Colonic mucosa (tissue), 4 donors: ENCODE measurements at regions not wholly inside any gene's neighbourhood (a gene's known extent, or its start where the extent isn't known, plus 50 kb on each side); places are given as distances from the start of the nearest gene placed in this dataset.
"Not testable (repeated sequence)": the region's sequence is repeated elsewhere in the genome, so short reads cannot be mapped to it uniquely, and the experiment has no call there.

Source experiments
- DNase-seq: peaks from one replicate; pipeline ENCODE4 v3.0.0-alpha.2; 2020
- H3K27ac ChIP-seq: fragments of 200-600 bp; one replicate; pipeline ENCODE4 v1.8.0; 2021
- H3K27me3 ChIP-seq: fragments of 200-600 bp; one replicate; pipeline ENCODE4 v1.8.0; 2021
- H3K36me3 ChIP-seq: fragments of 200-600 bp; one replicate; pipeline ENCODE4 v1.8.0; 2021
- H3K4me1 ChIP-seq: fragments of 200-600 bp; one replicate; pipeline ENCODE4 v1.8.0; 2021; ENCODE audit warnings: mild to moderate bottlenecking
- H3K4me3 ChIP-seq: fragments of 200-600 bp; one replicate; pipeline ENCODE4 v1.8.0; 2021
- H3K9ac ChIP-seq, 2 donors: one replicate each; pipeline ENCODE4 v1.7.0; 2013; ENCODE audit warnings: control low read depth in 2 of 2, low read depth in 2 of 2, low read length in 2 of 2
- H3K9me3 ChIP-seq: fragments of 200-600 bp; one replicate; pipeline ENCODE4 v1.8.0; 2021
- intact Hi-C: fragments of 100-400 bp; cut with DNase I; formaldehyde crosslinking; loops from one replicate; pipeline ENCODE4 v1.14.1; 2022
- TF ChIP-seq, protein P1 (sequence below): fragments of 200-600 bp; IDR thresholded peaks from one replicate; pipeline ENCODE4 v1.8.0; 2022; ENCODE audit warnings: antibody characterized with exemption, mild to moderate bottlenecking
- donor health status: healthy.
- donor health status: DM: no; HTN: no; CAD: no.
- donor health status: DM: no; HTN: no; CAD: no.

DNA sequence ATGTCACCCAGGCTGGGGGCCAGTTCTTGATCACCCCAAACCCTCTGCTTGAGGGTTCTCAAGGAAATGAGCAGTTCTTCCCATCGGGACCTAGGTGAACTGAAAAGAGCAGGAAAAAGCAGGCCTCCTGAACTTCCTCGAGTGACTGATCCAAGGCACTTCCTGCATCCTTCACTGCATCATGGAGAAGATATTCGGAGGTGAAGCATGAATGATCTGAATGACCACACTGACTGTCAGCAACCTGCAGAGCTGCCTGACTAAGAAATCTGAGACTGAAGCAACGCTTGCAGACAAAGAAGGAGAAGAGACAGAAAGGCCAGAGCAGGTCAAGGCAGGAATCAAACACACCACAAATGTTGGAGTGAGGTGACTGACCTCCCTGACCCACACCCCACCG, 420.2 kb downstream of the AGTPBP1 start:
- Histone ChIP-seq H3K4me3 (no peak overlapping the region), H3K36me3 (no peaks in the 10 kb centered on the region), H3K9ac (no peak overlapping the region), H3K27ac (no peak overlapping the region), H3K4me1 (no peaks in the 10 kb centered on the region), H3K9me3 (no peaks in the 10 kb centered on the region), H3K27me3 (no peaks in the 10 kb centered on the region)
- intact Hi-C loops: no loop called here
- TF ChIP-seq, protein P1, sequence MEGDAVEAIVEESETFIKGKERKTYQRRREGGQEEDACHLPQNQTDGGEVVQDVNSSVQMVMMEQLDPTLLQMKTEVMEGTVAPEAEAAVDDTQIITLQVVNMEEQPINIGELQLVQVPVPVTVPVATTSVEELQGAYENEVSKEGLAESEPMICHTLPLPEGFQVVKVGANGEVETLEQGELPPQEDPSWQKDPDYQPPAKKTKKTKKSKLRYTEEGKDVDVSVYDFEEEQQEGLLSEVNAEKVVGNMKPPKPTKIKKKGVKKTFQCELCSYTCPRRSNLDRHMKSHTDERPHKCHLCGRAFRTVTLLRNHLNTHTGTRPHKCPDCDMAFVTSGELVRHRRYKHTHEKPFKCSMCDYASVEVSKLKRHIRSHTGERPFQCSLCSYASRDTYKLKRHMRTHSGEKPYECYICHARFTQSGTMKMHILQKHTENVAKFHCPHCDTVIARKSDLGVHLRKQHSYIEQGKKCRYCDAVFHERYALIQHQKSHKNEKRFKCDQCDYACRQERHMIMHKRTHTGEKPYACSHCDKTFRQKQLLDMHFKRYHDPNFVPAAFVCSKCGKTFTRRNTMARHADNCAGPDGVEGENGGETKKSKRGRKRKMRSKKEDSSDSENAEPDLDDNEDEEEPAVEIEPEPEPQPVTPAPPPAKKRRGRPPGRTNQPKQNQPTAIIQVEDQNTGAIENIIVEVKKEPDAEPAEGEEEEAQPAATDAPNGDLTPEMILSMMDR: no peak
- no peak for DNase-seq

DNA sequence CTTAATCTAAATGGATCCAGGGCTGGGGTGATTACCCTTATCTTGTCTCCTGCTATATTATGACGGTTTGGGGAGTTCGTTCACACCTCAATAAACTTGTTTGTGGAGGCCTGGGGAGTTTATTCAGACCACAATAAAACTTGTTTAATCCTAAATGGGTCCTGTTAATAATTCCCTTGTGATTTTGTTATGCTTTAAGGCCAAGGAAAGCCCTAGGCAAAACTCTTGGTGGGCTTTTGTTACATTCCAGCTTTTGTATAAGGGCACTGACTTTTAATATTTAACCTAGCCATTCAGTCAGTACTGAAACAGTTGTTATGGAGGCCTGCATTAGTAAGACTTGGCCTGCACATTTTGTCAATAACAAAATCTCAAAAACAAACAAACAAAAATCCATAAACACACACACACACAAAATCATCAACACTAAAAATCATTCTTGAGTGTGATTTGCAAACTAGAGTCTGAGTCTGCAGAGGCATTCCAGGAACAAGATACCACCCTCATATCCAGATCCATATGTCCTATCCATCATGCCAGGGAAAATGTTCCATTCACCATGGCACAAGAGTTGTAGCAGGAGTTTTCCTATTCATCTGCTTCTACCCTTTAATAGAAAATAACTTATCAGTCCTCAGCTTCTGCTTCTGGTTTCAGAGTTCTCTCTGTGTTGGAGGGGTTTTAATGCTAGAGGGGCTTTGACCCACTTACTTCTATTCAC, 421.7 kb downstream of the AGTPBP1 start:
- Histone ChIP-seq H3K36me3 (no peaks in the 10 kb centered on the region), H3K4me3 (no peak overlapping the region), H3K27ac (no peak overlapping the region), H3K4me1 (no peaks in the 10 kb centered on the region), H3K9ac (no peak overlapping the region), H3K27me3 (no peaks in the 10 kb centered on the region), H3K9me3 (no peaks in the 10 kb centered on the region)
- TF ChIP-seq, protein P1: no peak
- intact Hi-C loops: no loop called here
- no peak for DNase-seq

DNA sequence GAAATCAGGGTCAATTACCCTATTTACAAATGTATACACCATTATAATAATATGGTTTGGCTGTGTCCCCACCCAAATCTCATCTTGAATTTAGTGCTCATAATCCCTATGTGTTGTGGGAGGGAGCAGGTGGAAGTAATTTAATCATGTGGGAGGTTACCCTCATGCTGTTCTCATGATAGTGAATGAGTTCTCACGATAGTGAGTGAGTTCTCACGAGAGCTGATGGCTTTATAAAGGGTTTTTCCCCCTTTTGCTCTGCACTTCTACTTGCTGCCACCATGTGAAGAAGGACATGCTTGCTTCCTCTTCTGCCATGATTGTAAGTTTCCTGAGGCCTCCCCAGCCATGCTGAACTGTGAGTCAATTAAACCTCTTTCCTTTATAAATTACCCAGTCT, 426.2 kb downstream of the AGTPBP1 start:
- H3K4me3 ChIP-seq, intact Hi-C loops, H3K9ac ChIP-seq, H3K27ac ChIP-seq, H3K27me3 ChIP-seq, H3K4me1 ChIP-seq, H3K36me3 ChIP-seq, H3K9me3 ChIP-seq, DNase-seq: not testable (repeated sequence)

DNA sequence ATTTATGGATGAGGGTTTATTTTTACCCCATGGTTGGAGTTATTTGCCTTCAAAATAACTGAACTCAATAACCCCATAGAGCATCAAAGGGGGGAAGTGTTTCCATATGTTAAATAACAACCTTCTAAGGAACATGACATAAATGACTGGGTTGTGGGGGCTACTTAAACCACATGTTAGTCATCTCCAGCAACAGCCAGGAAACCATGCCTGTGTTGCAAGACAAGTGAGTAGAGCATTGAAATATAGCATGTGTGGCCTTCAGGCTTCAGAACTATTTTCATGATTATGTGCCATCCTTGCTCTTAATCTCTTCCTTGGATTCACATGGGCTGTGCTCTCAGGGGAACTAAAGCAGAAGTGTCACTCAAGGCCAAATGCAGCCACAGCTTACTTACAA, 431.2 kb downstream of the AGTPBP1 start:
- Histone ChIP-seq H3K4me1 (no peaks in the 10 kb centered on the region), H3K9me3 (no peaks in the 10 kb centered on the region), H3K4me3 (no peak overlapping the region), H3K27ac (no peak overlapping the region), H3K9ac (no peak overlapping the region), H3K27me3 (no peaks in the 10 kb centered on the region), H3K36me3 (no peaks in the 10 kb centered on the region)
- intact Hi-C loops: no loop called here
- TF ChIP-seq, protein P1: no peak
- DNase-seq: no peak

DNA sequence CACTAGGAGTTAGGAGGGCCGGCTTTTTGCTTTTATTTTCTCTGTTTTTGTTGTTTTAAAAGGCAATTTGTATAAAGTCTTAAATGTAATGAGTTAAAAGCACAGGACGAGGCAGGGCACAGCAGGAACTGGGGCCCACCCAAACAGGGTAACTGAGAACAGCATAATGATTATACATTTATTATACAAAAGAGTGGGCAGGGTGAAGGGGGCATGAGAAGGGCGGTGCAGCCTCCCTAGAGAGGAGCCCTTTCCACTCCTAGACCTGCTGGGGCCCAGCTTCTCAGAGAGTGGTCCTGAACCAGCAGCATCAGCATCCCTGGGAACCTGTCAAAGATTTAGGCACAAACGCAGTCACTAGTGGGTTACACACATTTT, 438.0 kb downstream of the AGTPBP1 start:
- TF ChIP-seq, protein P1: no peak

DNA sequence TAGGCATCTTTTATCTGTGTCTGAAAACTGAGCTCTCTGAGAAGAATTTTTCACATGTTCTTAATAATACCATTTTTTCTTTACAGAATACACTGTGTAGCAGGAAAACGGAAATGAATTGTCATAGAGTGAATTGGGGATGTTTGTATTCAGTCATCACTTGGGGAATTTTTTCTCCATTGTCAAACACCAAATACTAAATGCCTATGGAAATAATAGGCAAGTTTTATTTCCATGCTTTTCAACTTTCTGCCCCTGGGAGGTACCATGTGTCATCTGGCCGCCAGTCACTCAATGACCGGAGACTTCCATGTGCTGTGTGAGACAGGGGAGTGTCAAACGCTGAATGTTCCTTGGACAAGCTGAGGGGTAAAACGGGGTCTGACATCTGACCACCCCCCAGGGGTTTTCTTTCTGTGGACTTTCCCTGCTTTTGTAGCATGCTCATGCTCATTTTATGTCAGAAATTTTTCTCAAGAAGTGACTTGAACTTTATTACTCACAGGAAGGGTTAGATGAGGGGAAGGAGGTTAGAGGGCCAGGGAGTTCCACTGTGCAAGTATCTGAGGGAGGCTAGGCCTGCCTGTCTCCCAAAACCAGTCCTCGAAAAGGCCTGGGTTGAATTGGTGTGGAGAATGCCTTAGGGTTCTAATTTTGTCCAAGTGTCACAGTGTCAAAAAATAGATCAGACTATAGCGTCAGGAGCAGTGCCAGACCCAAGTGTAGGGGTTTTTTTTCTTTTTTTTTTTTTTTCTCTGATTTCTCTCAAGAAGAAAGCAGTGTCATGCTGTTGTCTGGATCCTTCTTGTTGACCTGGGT, 438.6 kb downstream of the AGTPBP1 start:
- no peak overlapping the region for H3K9ac ChIP-seq
- TF ChIP-seq, protein P1: no peak
- intact Hi-C loops: no loop called here
- no peaks in the 10 kb centered on the region for H3K4me1 ChIP-seq
- no peaks in the 10 kb centered on the region for H3K36me3 ChIP-seq
- H3K9me3 ChIP-seq: no peaks in the 10 kb centered on the region
- DNase-seq: no peak
- no peaks in the 10 kb centered on the region for H3K27me3 ChIP-seq
- H3K27ac ChIP-seq: no peak overlapping the region
- no peak overlapping the region for H3K4me3 ChIP-seq

More for the DNA sequence above, 438.0 kb downstream of the AGTPBP1 start:
- no peak for DNase-seq
- H3K36me3 ChIP-seq: no peaks in the 10 kb centered on the region
- intact Hi-C loops: no loop called here
- H3K9ac ChIP-seq: no peak overlapping the region
- H3K27ac ChIP-seq: no peak overlapping the region
- no peaks in the 10 kb centered on the region for H3K4me1 ChIP-seq
- no peak overlapping the region for H3K4me3 ChIP-seq
- H3K27me3 ChIP-seq: no peaks in the 10 kb centered on the region
- no peaks in the 10 kb centered on the region for H3K9me3 ChIP-seq
